ENCODE measurements at regions not wholly inside any gene's neighbourhood (a gene's known extent, or its start where the extent isn't known, plus 50 kb on each side); places are given as distances from the start of the nearest gene placed in this dataset.
"Not testable (repeated sequence)": the region's sequence is repeated elsewhere in the genome, so short reads cannot be mapped to it uniquely, and the experiment has no call there.

DNA sequence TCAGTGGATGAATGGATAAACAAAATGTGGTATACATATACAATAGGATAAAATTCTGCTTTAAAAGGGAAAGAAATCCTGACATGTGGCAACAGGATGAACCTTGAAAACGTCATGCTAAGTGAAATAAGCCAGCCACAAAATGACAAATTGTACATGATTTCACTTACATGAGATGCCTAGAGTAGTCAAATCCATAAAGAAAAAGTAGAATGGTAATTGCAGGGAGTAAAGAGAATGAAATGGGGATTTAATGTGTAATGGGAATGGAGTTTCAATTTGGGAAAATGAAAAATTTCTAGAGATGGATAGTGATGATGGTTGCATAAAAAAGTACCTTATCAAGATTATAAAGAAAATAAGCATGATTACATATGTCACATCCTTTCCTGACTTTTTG lies 1489.2 kb upstream of the C9orf72 start:
- no peak for DNase-seq (ENCODE audit: extremely low read depth, low read depth)
- TF ChIP-seq, protein P1, sequence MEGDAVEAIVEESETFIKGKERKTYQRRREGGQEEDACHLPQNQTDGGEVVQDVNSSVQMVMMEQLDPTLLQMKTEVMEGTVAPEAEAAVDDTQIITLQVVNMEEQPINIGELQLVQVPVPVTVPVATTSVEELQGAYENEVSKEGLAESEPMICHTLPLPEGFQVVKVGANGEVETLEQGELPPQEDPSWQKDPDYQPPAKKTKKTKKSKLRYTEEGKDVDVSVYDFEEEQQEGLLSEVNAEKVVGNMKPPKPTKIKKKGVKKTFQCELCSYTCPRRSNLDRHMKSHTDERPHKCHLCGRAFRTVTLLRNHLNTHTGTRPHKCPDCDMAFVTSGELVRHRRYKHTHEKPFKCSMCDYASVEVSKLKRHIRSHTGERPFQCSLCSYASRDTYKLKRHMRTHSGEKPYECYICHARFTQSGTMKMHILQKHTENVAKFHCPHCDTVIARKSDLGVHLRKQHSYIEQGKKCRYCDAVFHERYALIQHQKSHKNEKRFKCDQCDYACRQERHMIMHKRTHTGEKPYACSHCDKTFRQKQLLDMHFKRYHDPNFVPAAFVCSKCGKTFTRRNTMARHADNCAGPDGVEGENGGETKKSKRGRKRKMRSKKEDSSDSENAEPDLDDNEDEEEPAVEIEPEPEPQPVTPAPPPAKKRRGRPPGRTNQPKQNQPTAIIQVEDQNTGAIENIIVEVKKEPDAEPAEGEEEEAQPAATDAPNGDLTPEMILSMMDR (IDR thresholded peaks at IDR 0.05; ENCODE audit: low read depth, low read length): no peak

DNA sequence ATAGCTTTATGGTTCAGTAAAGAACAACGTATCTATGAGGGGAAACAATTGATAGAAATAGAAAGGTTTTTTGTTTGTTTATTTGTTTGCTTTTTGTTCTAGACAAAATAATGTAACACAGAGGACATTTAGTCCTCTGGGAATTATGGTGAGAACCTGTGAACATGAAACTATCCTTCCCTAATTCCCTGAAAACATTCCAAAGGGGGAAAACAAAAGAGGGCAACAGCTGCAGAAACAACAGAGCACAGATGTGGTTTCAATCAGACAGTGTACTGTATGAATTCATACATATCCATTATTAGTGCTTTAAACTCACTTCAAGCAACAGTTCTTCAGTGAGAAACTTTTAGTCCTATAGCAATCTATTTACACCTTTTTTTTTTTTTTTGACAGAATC lies 1489.8 kb upstream of the C9orf72 start:
- TF ChIP-seq, protein P1 (IDR thresholded peaks at IDR 0.05; ENCODE audit: low read depth, low read length): no peak
- DNase-seq (ENCODE audit: extremely low read depth, low read depth): no peak

DNA sequence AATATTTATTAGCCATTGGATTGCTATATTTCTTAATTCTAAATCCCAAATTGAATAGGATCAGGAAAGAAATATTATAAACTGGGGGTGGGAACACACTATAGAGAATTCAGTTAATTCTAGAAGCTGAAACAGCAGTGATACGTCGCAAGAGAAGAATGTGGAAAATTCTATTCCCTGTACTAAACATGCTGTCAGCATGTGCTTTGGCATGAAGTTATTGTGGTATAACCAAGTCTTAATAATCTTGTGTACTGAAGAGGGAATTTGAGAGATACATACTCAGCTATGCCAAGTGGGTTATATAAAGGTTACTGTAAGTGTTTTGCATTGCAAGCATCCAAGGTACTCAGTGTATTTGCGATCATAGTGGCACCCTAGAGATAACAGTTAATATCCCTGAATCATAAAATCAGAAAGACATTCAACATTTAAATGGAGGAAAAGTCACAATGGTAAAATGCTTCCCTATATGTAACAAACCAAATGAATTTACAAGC lies 1492.9 kb upstream of the C9orf72 start:
- no peak for DNase-seq (ENCODE audit: extremely low read depth, low read depth)
- TF ChIP-seq, protein P1 (IDR thresholded peaks at IDR 0.05; ENCODE audit: low read depth, low read length): no peak

DNA sequence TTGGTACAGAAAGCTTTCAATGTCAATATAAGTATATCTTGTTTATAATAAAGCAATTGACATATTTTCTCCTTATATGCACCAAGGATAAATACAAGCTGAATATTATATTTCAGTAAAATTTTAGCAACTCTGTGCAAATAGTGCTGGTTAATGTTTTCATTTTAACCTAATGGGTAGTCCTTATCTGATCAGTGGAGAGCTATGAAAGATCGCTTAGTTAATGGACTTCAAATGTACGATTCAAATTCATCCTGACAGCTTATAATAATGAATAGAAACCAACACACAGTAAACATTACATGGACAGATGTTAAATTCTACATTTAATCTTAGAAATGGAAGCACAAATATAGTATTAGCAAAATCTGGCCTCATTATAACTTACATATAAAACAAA lies 1495.2 kb upstream of the C9orf72 start:
- TF ChIP-seq, protein P1 (IDR thresholded peaks at IDR 0.05; ENCODE audit: low read depth, low read length): no peak
- no peak for DNase-seq (ENCODE audit: extremely low read depth, low read depth)

DNA sequence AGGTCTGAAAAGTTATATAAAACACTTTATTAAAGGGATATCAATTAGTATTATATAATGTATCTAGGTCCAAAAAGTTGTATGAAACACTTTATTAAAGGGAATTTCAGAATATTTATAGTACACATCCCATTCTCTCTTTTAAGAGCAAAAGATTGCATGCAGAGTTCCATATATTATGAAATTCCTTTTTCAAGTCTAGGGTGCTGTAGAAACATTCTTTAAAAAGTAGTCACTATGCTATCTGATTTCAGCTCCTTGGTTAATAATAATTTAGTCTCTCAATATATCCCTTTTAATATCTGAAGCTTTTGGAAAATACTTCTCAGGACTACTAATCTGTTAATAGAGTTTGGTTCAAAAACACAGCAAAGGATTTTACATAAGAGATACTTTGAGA lies 1496.1 kb upstream of the C9orf72 start:
- DNase-seq (ENCODE audit: extremely low read depth, low read depth): no peak
- TF ChIP-seq, protein P1 (IDR thresholded peaks at IDR 0.05; ENCODE audit: low read depth, low read length): no peak

DNA sequence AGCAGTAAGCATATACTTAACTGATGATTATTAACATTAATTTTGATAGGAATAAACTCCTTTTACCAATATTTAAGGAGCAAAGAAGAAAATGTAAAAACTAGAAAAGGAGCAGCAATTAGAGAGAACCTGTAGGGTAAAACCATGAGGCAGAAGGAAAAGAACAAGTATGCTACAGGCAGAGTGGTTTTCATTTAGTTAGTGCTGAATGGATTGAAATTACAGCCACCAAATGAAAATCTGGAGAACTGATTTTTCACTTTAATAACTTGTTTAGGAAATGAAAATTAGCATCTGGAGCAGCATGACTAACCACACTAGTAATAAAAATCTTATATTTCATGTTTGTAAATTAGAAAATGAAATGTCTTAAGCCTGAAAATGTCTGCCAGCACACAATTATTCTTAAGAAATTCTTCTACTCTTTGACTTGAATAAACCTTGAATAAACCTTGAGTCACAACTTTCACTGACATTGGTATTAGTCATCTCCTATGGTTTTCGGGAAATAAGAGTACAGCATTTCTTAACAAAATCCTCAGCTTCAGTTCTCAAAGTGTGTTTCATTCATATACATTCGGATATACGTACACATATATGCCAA lies 1504.9 kb upstream of the C9orf72 start:
- DNase-seq (ENCODE audit: extremely low read depth, low read depth): no peak

DNA sequence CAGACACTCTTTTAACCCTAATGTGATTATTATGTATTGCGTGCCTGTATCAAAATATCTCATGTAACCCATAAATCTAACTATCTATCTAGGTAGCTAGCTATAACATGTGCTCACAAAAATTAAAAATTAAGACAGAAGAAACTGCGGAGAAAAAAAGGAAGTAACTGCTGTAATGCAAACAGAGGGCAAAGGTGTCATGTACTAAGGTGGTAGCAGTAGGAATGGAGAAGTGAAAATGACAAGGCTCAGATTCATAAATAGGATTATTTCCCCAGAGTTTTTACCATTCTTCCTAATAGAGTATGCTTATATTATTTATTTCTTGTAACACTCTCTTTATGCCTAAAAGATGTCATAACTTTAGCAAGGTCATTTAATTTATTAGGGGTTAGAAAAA lies 1527.5 kb upstream of the C9orf72 start:
- DNase-seq (ENCODE audit: extremely low read depth, low read depth): no peak
- TF ChIP-seq, protein P1 (IDR thresholded peaks at IDR 0.05; ENCODE audit: low read depth, low read length): no peak

More for the DNA sequence above, 1504.9 kb upstream of the C9orf72 start:
- TF ChIP-seq, protein P1 (IDR thresholded peaks at IDR 0.05; ENCODE audit: low read depth, low read length): no peak

DNA sequence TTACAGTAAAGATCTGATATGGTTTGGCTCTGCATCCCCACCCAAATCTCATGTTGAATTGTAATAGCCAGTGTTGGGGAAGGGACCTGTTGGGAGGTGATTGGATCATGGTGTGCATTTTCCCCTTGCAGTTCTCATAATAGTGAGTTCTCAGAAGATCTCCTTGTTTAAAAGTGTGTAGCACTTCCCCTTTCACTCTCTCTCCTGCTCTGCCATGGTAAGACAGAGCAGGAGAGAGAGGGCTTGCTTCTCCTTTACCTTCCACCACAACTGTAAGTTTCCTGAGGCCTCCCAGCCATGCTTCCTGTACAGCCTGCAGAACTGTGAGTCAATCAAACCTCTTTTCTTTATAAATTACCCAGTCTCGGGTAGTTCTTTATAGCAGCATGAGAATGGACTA lies 1530.9 kb upstream of the C9orf72 start:
- DNase-seq (ENCODE audit: extremely low read depth, low read depth): not testable (repeated sequence)

All from AG09319 (cell line).